ENCODE measurements at regions not wholly inside any gene's neighbourhood (a gene's known extent, or its start where the extent isn't known, plus 50 kb on each side); places are given as distances from the start of the nearest gene placed in this dataset.

- Mint-ChIP-seq H3K9me3 (no peaks in the 10 kb centered on the region), H3K4me3 (no peak overlapping the region), H3K36me3 (ENCODE audit: low read depth) (no peaks in the 10 kb centered on the region), H3K27me3 (peaks cover 2% of the 10 kb centered on the region), H3K27ac (no peak overlapping the region), H3K4me1 (ENCODE audit: low read depth) (no peaks in the 10 kb centered on the region)
- intact Hi-C loops (cut with micrococcal nuclease), result no loop called here
These were observed 180.2 kb downstream of the CCT6B start for GRCh38 chr17:34781071-34781470.

- Mint-ChIP-seq H3K27ac (no peak overlapping the region), H3K4me3 (no peak overlapping the region), H3K27me3 (peaks cover 3% of the 10 kb centered on the region), H3K4me1 (ENCODE audit: low read depth) (no peaks in the 10 kb centered on the region), H3K36me3 (ENCODE audit: low read depth) (no peaks in the 10 kb centered on the region), H3K9me3 (no peaks in the 10 kb centered on the region)
- intact Hi-C loops (cut with micrococcal nuclease), result no loop called here
These were observed 180.8 kb downstream of the CCT6B start for GRCh38 chr17:34780438-34780837.

GRCh38 chr17:34776456-34777443 lies 184.5 kb downstream of the CCT6B start:
- peaks cover 3% of the 10 kb centered on the region for H3K27me3 Mint-ChIP-seq
- H3K4me3 Mint-ChIP-seq, result no peak overlapping the region
- intact Hi-C loops (cut with micrococcal nuclease), result no loop called here
- no peaks in the 10 kb centered on the region for H3K4me1 Mint-ChIP-seq (ENCODE audit: low read depth)
- H3K36me3 Mint-ChIP-seq (ENCODE audit: low read depth), result no peaks in the 10 kb centered on the region
- no peaks in the 10 kb centered on the region for H3K9me3 Mint-ChIP-seq
- no peak overlapping the region for H3K27ac Mint-ChIP-seq

GRCh38 chr17:34773036-34773435 lies 188.2 kb downstream of the CCT6B start:
- no peaks in the 10 kb centered on the region for H3K9me3 Mint-ChIP-seq
- no peaks in the 10 kb centered on the region for H3K36me3 Mint-ChIP-seq (ENCODE audit: low read depth)
- H3K4me3 Mint-ChIP-seq, result no peak overlapping the region
- peaks cover 2% of the 10 kb centered on the region for H3K27me3 Mint-ChIP-seq
- intact Hi-C loops (cut with micrococcal nuclease), result no loop called here
- no peak overlapping the region for H3K27ac Mint-ChIP-seq
- H3K4me1 Mint-ChIP-seq (ENCODE audit: low read depth), result no peaks in the 10 kb centered on the region

GRCh38 chr17:34771891-34772290 lies 189.4 kb downstream of the CCT6B start:
- Mint-ChIP-seq H3K9me3 (no peaks in the 10 kb centered on the region), H3K4me1 (ENCODE audit: low read depth) (no peaks in the 10 kb centered on the region), H3K27ac (no peak overlapping the region), H3K27me3 (peaks cover 2% of the 10 kb centered on the region), H3K4me3 (no peak overlapping the region), H3K36me3 (ENCODE audit: low read depth) (no peaks in the 10 kb centered on the region)
- intact Hi-C loops (cut with micrococcal nuclease), result no loop called here

- no peaks in the 10 kb centered on the region for H3K36me3 Mint-ChIP-seq (ENCODE audit: low read depth)
- H3K4me1 Mint-ChIP-seq (ENCODE audit: low read depth), result no peaks in the 10 kb centered on the region
- H3K27me3 Mint-ChIP-seq, result peaks cover 2% of the 10 kb centered on the region
- H3K27ac Mint-ChIP-seq, result no peak overlapping the region
- H3K4me3 Mint-ChIP-seq, result no peak overlapping the region
- intact Hi-C loops (cut with micrococcal nuclease), result no loop called here
- no peaks in the 10 kb centered on the region for H3K9me3 Mint-ChIP-seq
These were observed 190.7 kb downstream of the CCT6B start for GRCh38 chr17:34770586-34770985.

- Mint-ChIP-seq H3K27ac (no peak overlapping the region), H3K36me3 (ENCODE audit: low read depth) (no peaks in the 10 kb centered on the region), H3K4me3 (no peak overlapping the region), H3K4me1 (ENCODE audit: low read depth) (no peaks in the 10 kb centered on the region), H3K27me3 (peaks cover 4% of the 10 kb centered on the region), H3K9me3 (no peaks in the 10 kb centered on the region)
- intact Hi-C loops (cut with micrococcal nuclease), result no loop called here
These were observed 190.5 kb downstream of the TMEM132E start for GRCh38 chr17:34769899-34770298.

- no peak overlapping the region for H3K27ac Mint-ChIP-seq
- H3K36me3 Mint-ChIP-seq (ENCODE audit: low read depth), result no peaks in the 10 kb centered on the region
- peaks cover 4% of the 10 kb centered on the region for H3K27me3 Mint-ChIP-seq
- H3K4me3 Mint-ChIP-seq, result no peak overlapping the region
- intact Hi-C loops (cut with micrococcal nuclease), result no loop called here
- no peaks in the 10 kb centered on the region for H3K9me3 Mint-ChIP-seq
- no peaks in the 10 kb centered on the region for H3K4me1 Mint-ChIP-seq (ENCODE audit: low read depth)
These were observed 189.7 kb downstream of the TMEM132E start for GRCh38 chr17:34769049-34769448.

- Mint-ChIP-seq H3K9me3 (no peaks in the 10 kb centered on the region), H3K36me3 (ENCODE audit: low read depth) (no peaks in the 10 kb centered on the region), H3K4me1 (ENCODE audit: low read depth) (no peaks in the 10 kb centered on the region), H3K27ac (no peak overlapping the region), H3K4me3 (no peak overlapping the region), H3K27me3 (peaks cover 6% of the 10 kb centered on the region)
- intact Hi-C loops (cut with micrococcal nuclease), result no loop called here
These were observed 185.9 kb downstream of the TMEM132E start for GRCh38 chr17:34765291-34765690.

GRCh38 chr17:34764716-34765115 lies 185.3 kb downstream of the TMEM132E start:
- no peaks in the 10 kb centered on the region for H3K36me3 Mint-ChIP-seq (ENCODE audit: low read depth)
- H3K27me3 Mint-ChIP-seq, result peaks cover 6% of the 10 kb centered on the region
- intact Hi-C loops (cut with micrococcal nuclease), result no loop called here
- H3K4me1 Mint-ChIP-seq (ENCODE audit: low read depth), result no peaks in the 10 kb centered on the region
- no peak overlapping the region for H3K27ac Mint-ChIP-seq
- H3K9me3 Mint-ChIP-seq, result no peaks in the 10 kb centered on the region
- no peak overlapping the region for H3K4me3 Mint-ChIP-seq

GRCh38 chr17:34763728-34764665 lies 184.6 kb downstream of the TMEM132E start:
- Mint-ChIP-seq H3K4me1 (ENCODE audit: low read depth) (no peaks in the 10 kb centered on the region), H3K27me3 (peaks cover 6% of the 10 kb centered on the region), H3K27ac (no peak overlapping the region), H3K9me3 (no peaks in the 10 kb centered on the region), H3K4me3 (no peak overlapping the region), H3K36me3 (ENCODE audit: low read depth) (no peaks in the 10 kb centered on the region)
- intact Hi-C loops (cut with micrococcal nuclease), result no loop called here

- H3K9me3 Mint-ChIP-seq, result no peaks in the 10 kb centered on the region
- no peak overlapping the region for H3K4me3 Mint-ChIP-seq
- no peaks in the 10 kb centered on the region for H3K36me3 Mint-ChIP-seq (ENCODE audit: low read depth)
- intact Hi-C loops (cut with micrococcal nuclease), result no loop called here
- H3K4me1 Mint-ChIP-seq (ENCODE audit: low read depth), result no peaks in the 10 kb centered on the region
- peaks cover 6% of the 10 kb centered on the region for H3K27me3 Mint-ChIP-seq
- no peak overlapping the region for H3K27ac Mint-ChIP-seq
These were observed 182.7 kb downstream of the TMEM132E start for GRCh38 chr17:34762078-34762477.

GRCh38 chr17:34761646-34762045 lies 182.3 kb downstream of the TMEM132E start:
- H3K36me3 Mint-ChIP-seq (ENCODE audit: low read depth), result no peaks in the 10 kb centered on the region
- intact Hi-C loops (cut with micrococcal nuclease), result no loop called here
- no peaks in the 10 kb centered on the region for H3K4me1 Mint-ChIP-seq (ENCODE audit: low read depth)
- H3K4me3 Mint-ChIP-seq, result no peak overlapping the region
- no peak overlapping the region for H3K27ac Mint-ChIP-seq
- no peaks in the 10 kb centered on the region for H3K9me3 Mint-ChIP-seq
- peaks cover 6% of the 10 kb centered on the region for H3K27me3 Mint-ChIP-seq

GRCh38 chr17:34760931-34761495 lies 181.6 kb downstream of the TMEM132E start:
- no peak overlapping the region for H3K4me3 Mint-ChIP-seq
- H3K4me1 Mint-ChIP-seq (ENCODE audit: low read depth), result no peaks in the 10 kb centered on the region
- peaks cover 5% of the 10 kb centered on the region for H3K27me3 Mint-ChIP-seq
- intact Hi-C loops (cut with micrococcal nuclease), result no loop called here
- H3K36me3 Mint-ChIP-seq (ENCODE audit: low read depth), result no peaks in the 10 kb centered on the region
- no peaks in the 10 kb centered on the region for H3K9me3 Mint-ChIP-seq
- H3K27ac Mint-ChIP-seq, result no peak overlapping the region
